ENCODE measurements at regions not wholly inside any gene's neighbourhood (a gene's known extent, or its start where the extent isn't known, plus 50 kb on each side); places are given as distances from the start of the nearest gene placed in this dataset.

DNA sequence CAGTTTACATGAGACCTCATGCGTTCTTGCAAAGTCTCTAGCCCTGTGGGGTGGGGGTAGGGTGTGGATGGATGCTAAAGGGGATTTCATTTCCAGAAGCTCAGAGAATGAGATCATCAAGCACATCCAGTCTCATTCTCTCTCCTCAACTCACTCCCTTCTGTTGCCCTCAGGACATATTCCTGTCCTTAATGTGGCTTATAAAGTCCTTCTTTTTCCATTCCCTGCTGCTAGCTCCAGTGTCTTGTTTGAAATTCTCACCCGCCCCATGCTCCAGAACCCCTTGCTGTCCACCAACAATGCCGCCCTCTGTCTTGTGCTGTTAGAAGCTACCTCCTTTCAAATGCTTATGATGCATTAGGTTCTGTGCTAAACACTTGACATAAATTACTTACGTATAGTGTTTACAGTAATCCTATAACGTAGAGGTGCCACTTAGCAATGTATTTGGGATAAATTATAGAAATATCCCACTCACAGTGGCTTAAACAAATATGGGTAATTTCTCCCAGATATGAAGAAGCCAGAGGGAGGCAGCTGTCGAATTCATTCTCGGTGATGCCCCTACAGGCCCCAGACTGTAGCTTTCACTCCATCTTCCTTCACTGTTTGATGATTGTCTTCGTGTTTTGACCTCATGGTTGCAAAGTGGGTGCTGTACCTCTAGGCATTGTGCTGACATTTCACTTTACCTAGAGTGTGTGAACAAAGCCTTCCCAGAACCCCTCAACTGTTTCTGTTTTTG lies 273.1 kb upstream of the TBL1XR1 start:
- Histone ChIP-seq H3K4me3 (ENCODE audit: control extremely low read depth in 1 of 5, extremely low read depth in 1 of 5, insufficient read depth in 1 of 5, low read depth in 2 of 5, low read length in 4 of 5) (no peak overlapping the region), H3K36me3 (replicated peaks in 1 of 2; ENCODE audit: control extremely low read depth in 1 of 2, control insufficient read depth in 1 of 2, extremely low read depth in 1 of 2, insufficient read depth in 2 of 2, low read length in 1 of 2) (no peaks in the 10 kb centered on the region), H3K9ac (ENCODE audit: low read length) (no peak overlapping the region), H4K20me1 (ENCODE audit: control insufficient read depth, insufficient read depth, low read length, poor library complexity, severe bottlenecking) (no peaks in the 10 kb centered on the region), H2AFZ (ENCODE audit: insufficient read depth, low read depth, low read length, poor library complexity, severe bottlenecking) (no peak overlapping the region), H3K27me3 (replicated peaks in 1 of 4; ENCODE audit: control extremely low read depth in 1 of 4, control insufficient read depth in 3 of 4, insufficient read depth in 4 of 4, low read length in 3 of 4) (no peaks in the 10 kb centered on the region), H3K27ac (ENCODE audit: low read length in 2 of 2) (no peak overlapping the region), H3K4me2 (replicated peaks; ENCODE audit: low read depth, low read length, poor library complexity, severe bottlenecking) (no peak overlapping the region), H3K79me2 (ENCODE audit: control insufficient read depth, insufficient read depth, low read length) (no peaks in the 10 kb centered on the region), H3K9me3 (ENCODE audit: control extremely low read depth in 1 of 3, control insufficient read depth in 2 of 3, insufficient read depth in 1 of 3, low read length in 2 of 3) (no peaks in the 10 kb centered on the region), H3K4me1 (ENCODE audit: control insufficient read depth in 2 of 2, insufficient read depth in 2 of 2, low read length in 2 of 2) (no peaks in the 10 kb centered on the region)
- 100% methylated on average over 4 of the region's 8 CpGs for WGBS (ENCODE audit: insufficient coverage)
- Mint-ChIP-seq H3K4me3 (no peak overlapping the region), H3K9me3 (ENCODE audit: insufficient read depth) (no peaks in the 10 kb centered on the region), H3K27me3 (no peaks in the 10 kb centered on the region), H3K27ac (no peak overlapping the region), H3K4me1 (no peaks in the 10 kb centered on the region)
- TF ChIP-seq, protein P1, sequence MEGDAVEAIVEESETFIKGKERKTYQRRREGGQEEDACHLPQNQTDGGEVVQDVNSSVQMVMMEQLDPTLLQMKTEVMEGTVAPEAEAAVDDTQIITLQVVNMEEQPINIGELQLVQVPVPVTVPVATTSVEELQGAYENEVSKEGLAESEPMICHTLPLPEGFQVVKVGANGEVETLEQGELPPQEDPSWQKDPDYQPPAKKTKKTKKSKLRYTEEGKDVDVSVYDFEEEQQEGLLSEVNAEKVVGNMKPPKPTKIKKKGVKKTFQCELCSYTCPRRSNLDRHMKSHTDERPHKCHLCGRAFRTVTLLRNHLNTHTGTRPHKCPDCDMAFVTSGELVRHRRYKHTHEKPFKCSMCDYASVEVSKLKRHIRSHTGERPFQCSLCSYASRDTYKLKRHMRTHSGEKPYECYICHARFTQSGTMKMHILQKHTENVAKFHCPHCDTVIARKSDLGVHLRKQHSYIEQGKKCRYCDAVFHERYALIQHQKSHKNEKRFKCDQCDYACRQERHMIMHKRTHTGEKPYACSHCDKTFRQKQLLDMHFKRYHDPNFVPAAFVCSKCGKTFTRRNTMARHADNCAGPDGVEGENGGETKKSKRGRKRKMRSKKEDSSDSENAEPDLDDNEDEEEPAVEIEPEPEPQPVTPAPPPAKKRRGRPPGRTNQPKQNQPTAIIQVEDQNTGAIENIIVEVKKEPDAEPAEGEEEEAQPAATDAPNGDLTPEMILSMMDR (IDR thresholded peaks at IDR 0.05) = no peak
- no peak for TF ChIP-seq EZH2 (IDR thresholded peaks at IDR 0.05; ENCODE audit: borderline replicate concordance, insufficient read depth, low read depth, low read length, poor library complexity, severe bottlenecking)
- ChIA-PET CTCF (interaction anchor here (0.7 kb wide), 1 partner anchor 11 kb away, joined by 3 read pairs; no protein-coding TSS in a partner anchor), POLR2A (no interaction called here)
- intact Hi-C loops (cut with micrococcal nuclease) = no loop called here
- ATAC-seq (ENCODE audit: low read depth) (no peak), DNase-seq (no peak)

DNA sequence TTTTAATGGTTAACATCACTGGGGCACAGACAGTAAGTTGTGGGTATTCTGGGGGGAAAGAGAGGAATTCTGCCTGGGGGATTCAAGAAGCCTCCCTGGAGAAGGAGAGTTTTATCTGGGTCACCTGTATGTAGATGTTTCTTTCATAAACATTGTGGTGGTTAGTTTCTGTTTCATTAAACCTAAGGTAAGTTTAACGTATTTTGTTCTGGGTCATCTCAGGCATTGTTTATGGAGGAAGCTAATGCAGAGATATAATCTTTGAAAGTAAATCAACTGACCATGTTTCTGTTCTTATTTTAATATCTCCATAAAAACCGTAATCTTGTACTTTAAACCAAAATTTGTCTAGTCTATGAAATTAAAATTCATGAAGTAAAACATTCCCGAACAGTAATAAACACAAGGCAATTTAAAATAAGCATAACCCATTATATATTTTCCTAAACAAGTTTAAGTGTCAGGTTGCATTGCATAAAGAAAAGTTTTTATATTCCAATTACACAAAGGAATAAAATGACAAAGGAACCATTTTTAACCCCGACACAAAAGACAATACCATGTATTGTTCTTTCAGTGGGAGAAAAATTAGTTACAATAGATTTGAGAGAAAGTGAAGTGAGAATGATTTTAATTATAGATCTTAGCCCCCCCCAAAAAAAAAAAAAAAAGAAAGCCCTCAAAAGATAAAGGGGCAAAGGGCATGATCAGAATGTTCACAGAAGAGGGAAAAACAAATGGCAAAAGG lies 274.6 kb upstream of the TBL1XR1 start:
- no peaks in the 10 kb centered on the region for H3K4me1 ChIP-seq (ENCODE audit: control insufficient read depth in 2 of 2, insufficient read depth in 2 of 2, low read length in 2 of 2)
- Mint-ChIP-seq H3K4me3 (no peak overlapping the region), H3K27me3 (no peaks in the 10 kb centered on the region), H3K9me3 (ENCODE audit: insufficient read depth) (no peaks in the 10 kb centered on the region), H3K27ac (no peak overlapping the region), H3K4me1 (no peaks in the 10 kb centered on the region)
- H3K4me3 ChIP-seq (ENCODE audit: control extremely low read depth in 1 of 5, extremely low read depth in 1 of 5, insufficient read depth in 1 of 5, low read depth in 2 of 5, low read length in 4 of 5) = no peak overlapping the region
- H3K9me3 ChIP-seq (ENCODE audit: control extremely low read depth in 1 of 3, control insufficient read depth in 2 of 3, insufficient read depth in 1 of 3, low read length in 2 of 3) = no peaks in the 10 kb centered on the region
- no peaks in the 10 kb centered on the region for H3K36me3 ChIP-seq (replicated peaks in 1 of 2; ENCODE audit: control extremely low read depth in 1 of 2, control insufficient read depth in 1 of 2, extremely low read depth in 1 of 2, insufficient read depth in 2 of 2, low read length in 1 of 2)
- no peaks in the 10 kb centered on the region for H3K27me3 ChIP-seq (replicated peaks in 1 of 4; ENCODE audit: control extremely low read depth in 1 of 4, control insufficient read depth in 3 of 4, insufficient read depth in 4 of 4, low read length in 3 of 4)
- ChIA-PET POLR2A (no interaction called here), CTCF (no interaction called here)
- H3K4me2 ChIP-seq (replicated peaks; ENCODE audit: low read depth, low read length, poor library complexity, severe bottlenecking) = no peak overlapping the region
- H3K79me2 ChIP-seq (ENCODE audit: control insufficient read depth, insufficient read depth, low read length) = no peaks in the 10 kb centered on the region
- DNase-seq = no peak
- no CpG with 5 or more reads among the region's 4 CpGs for WGBS (ENCODE audit: insufficient coverage)
- no peak overlapping the region for H3K9ac ChIP-seq (ENCODE audit: low read length)
- H3K27ac ChIP-seq (ENCODE audit: low read length in 2 of 2) = no peak overlapping the region
- no peak for TF ChIP-seq EZH2 (IDR thresholded peaks at IDR 0.05; ENCODE audit: borderline replicate concordance, insufficient read depth, low read depth, low read length, poor library complexity, severe bottlenecking)
- TF ChIP-seq, protein P1 (IDR thresholded peaks at IDR 0.05) = no peak
- ATAC-seq (ENCODE audit: low read depth) = no peak
- intact Hi-C loops (cut with micrococcal nuclease) = no loop called here
- H2AFZ ChIP-seq (ENCODE audit: insufficient read depth, low read depth, low read length, poor library complexity, severe bottlenecking) = no peak overlapping the region
- H4K20me1 ChIP-seq (ENCODE audit: control insufficient read depth, insufficient read depth, low read length, poor library complexity, severe bottlenecking) = no peaks in the 10 kb centered on the region
